Skeletal muscle tissue (tissue), 3 donors: ENCODE measurements at regions not wholly inside any gene's neighbourhood (a gene's known extent, or its start where the extent isn't known, plus 50 kb on each side); places are given as distances from the start of the nearest gene placed in this dataset.

Experiments used
- H3K27ac ChIP-seq: one replicate; pipeline ENCODE4 v1.7.0; 2013; ENCODE audit warnings: mild to moderate bottlenecking, low read depth, low read length, inconsistent platforms
- H3K27me3 ChIP-seq, 3 donors: one replicate each; pipeline ENCODE4 v1.7.0; 2013; ENCODE audit warnings: low read length in 3 of 3; ENCODE audit not compliant: control insufficient read depth in 3 of 3, insufficient read depth in 3 of 3
- H3K36me3 ChIP-seq, 3 donors: one replicate each; pipeline ENCODE4 v1.7.0; 2013; ENCODE audit warnings: low read length in 3 of 3; ENCODE audit not compliant: control insufficient read depth in 3 of 3, insufficient read depth in 3 of 3
- H3K4me1 ChIP-seq, 3 donors: one replicate each; pipeline ENCODE4 v1.7.0; 2013; ENCODE audit warnings: low read length in 3 of 3, mild to moderate bottlenecking in 3 of 3; ENCODE audit not compliant: control insufficient read depth in 3 of 3, insufficient read depth in 3 of 3
- H3K4me3 ChIP-seq, 3 donors: one replicate each; pipeline ENCODE4 v1.7.0; 2013; ENCODE audit warnings: low read length in 3 of 3
- H3K9ac ChIP-seq, 3 donors: one replicate each; pipeline ENCODE4 v1.7.0; 2013; ENCODE audit warnings: low read length in 3 of 3, mild to moderate bottlenecking in 3 of 3, moderate library complexity in 2 of 3, low read depth in 1 of 3
- H3K9me3 ChIP-seq, 3 donors: one replicate each; pipeline ENCODE4 v1.7.0; 2013; ENCODE audit warnings: low read length in 3 of 3; ENCODE audit not compliant: control insufficient read depth in 3 of 3
- donor health status: Osteomylitis.

GRCh38 chr12:115500872-115501271, 776.6 kb downstream of the MED13L start:
- Histone ChIP-seq H3K36me3 (no peaks in the 10 kb centered on the region), H3K4me3 (no peak overlapping the region), H3K27ac (no peak overlapping the region), H3K9ac (no peak overlapping the region), H3K4me1 (peaks cover 0 to 5% (median 3%) of the 10 kb centered on the region in 3 donors), H3K9me3 (no peaks in the 10 kb centered on the region), H3K27me3 (no peaks in the 10 kb centered on the region)

GRCh38 chr12:115495300-115495699, 782.2 kb downstream of the MED13L start:
- Histone ChIP-seq H3K36me3 (no peaks in the 10 kb centered on the region), H3K27me3 (no peaks in the 10 kb centered on the region), H3K4me3 (no peak overlapping the region), H3K9me3 (no peaks in the 10 kb centered on the region), H3K27ac (no peak overlapping the region), H3K4me1 (no peaks in the 10 kb centered on the region), H3K9ac (no peak overlapping the region)

- H3K4me1 ChIP-seq: no peaks in the 10 kb centered on the region
- H3K9ac ChIP-seq: no peak overlapping the region
- no peak overlapping the region for H3K27ac ChIP-seq
- H3K36me3 ChIP-seq: no peaks in the 10 kb centered on the region
- no peak overlapping the region for H3K4me3 ChIP-seq
- H3K9me3 ChIP-seq: no peaks in the 10 kb centered on the region
- peaks cover 0 to 2% (median 0%) of the 10 kb centered on the region in 3 donors for H3K27me3 ChIP-seq
Measured at GRCh38 chr12:115492553-115492952, 784.9 kb downstream of the MED13L start.

- Histone ChIP-seq H3K9me3 (no peaks in the 10 kb centered on the region), H3K27ac (no peak overlapping the region), H3K36me3 (no peaks in the 10 kb centered on the region), H3K4me1 (no peaks in the 10 kb centered on the region), H3K9ac (no peak overlapping the region), H3K4me3 (no peak overlapping the region), H3K27me3 (peaks cover 0 to 2% (median 0%) of the 10 kb centered on the region in 3 donors)
Measured at GRCh38 chr12:115491511-115492250, 785.8 kb downstream of the MED13L start.

- Histone ChIP-seq H3K36me3 (no peaks in the 10 kb centered on the region), H3K4me1 (no peaks in the 10 kb centered on the region), H3K9ac (no peak overlapping the region), H3K4me3 (no peak overlapping the region), H3K27me3 (peaks cover 0 to 2% (median 0%) of the 10 kb centered on the region in 3 donors), H3K27ac (no peak overlapping the region), H3K9me3 (no peaks in the 10 kb centered on the region)
Measured at GRCh38 chr12:115489253-115489652, 788.2 kb downstream of the MED13L start.

GRCh38 chr12:115485967-115486366, 791.5 kb downstream of the MED13L start:
- Histone ChIP-seq H3K27me3 (peaks cover 0 to 2% (median 0%) of the 10 kb centered on the region in 3 donors), H3K9ac (no peak overlapping the region), H3K4me1 (no peaks in the 10 kb centered on the region), H3K9me3 (peaks cover 0 to 3% (median 0%) of the 10 kb centered on the region in 3 donors), H3K4me3 (no peak overlapping the region), H3K27ac (no peak overlapping the region), H3K36me3 (no peaks in the 10 kb centered on the region)

GRCh38 chr12:115485503-115485902, 792.0 kb downstream of the MED13L start:
- H3K27me3 ChIP-seq: peaks cover 0 to 2% (median 0%) of the 10 kb centered on the region in 3 donors
- H3K4me1 ChIP-seq: no peaks in the 10 kb centered on the region
- H3K9ac ChIP-seq: no peak overlapping the region
- H3K9me3 ChIP-seq: peaks cover 0 to 3% (median 0%) of the 10 kb centered on the region in 3 donors
- no peaks in the 10 kb centered on the region for H3K36me3 ChIP-seq
- no peak overlapping the region for H3K4me3 ChIP-seq
- H3K27ac ChIP-seq: no peak overlapping the region

- no peak overlapping the region for H3K9ac ChIP-seq
- no peaks in the 10 kb centered on the region for H3K36me3 ChIP-seq
- H3K9me3 ChIP-seq: peaks cover 0 to 3% (median 0%) of the 10 kb centered on the region in 3 donors
- H3K4me3 ChIP-seq: no peak overlapping the region
- no peak overlapping the region for H3K27ac ChIP-seq
- H3K27me3 ChIP-seq: no peaks in the 10 kb centered on the region
- H3K4me1 ChIP-seq: no peaks in the 10 kb centered on the region
Measured at GRCh38 chr12:115482943-115483342, 794.5 kb downstream of the MED13L start.

- no peaks in the 10 kb centered on the region for H3K27me3 ChIP-seq
- H3K36me3 ChIP-seq: no peaks in the 10 kb centered on the region
- no peak overlapping the region for H3K27ac ChIP-seq
- no peak overlapping the region for H3K4me3 ChIP-seq
- no peak overlapping the region for H3K9ac ChIP-seq
- H3K4me1 ChIP-seq: no peaks in the 10 kb centered on the region
- H3K9me3 ChIP-seq: peaks cover 0 to 3% (median 0%) of the 10 kb centered on the region in 3 donors
Measured at GRCh38 chr12:115481141-115481540, 796.4 kb downstream of the MED13L start.

- Histone ChIP-seq H3K9me3 (peaks cover 0 to under 1% (median 0%) of the 10 kb centered on the region in 3 donors), H3K27me3 (no peaks in the 10 kb centered on the region), H3K4me1 (no peaks in the 10 kb centered on the region), H3K9ac (no peak overlapping the region), H3K4me3 (no peak overlapping the region), H3K36me3 (no peaks in the 10 kb centered on the region), H3K27ac (no peak overlapping the region)
Measured at GRCh38 chr12:115478505-115478904, 794.5 kb upstream of the TBX3 start.
